HUES48 (cell line): ENCODE measurements at regions not wholly inside any gene's neighbourhood (a gene's known extent, or its start where the extent isn't known, plus 50 kb on each side); places are given as distances from the start of the nearest gene placed in this dataset.
"Not testable (repeated sequence)": the region's sequence is repeated elsewhere in the genome, so short reads cannot be mapped to it uniquely, and the experiment has no call there.

Source experiments
- H3K27ac ChIP-seq: one replicate; pipeline ENCODE4 v1.7.0; 2013; ENCODE audit warnings: low read depth, low read length, inconsistent platforms
- H3K27me3 ChIP-seq: 2 replicates; pipeline ENCODE4 v1.6.1; 2013; ENCODE audit warnings: mild to moderate bottlenecking, low read length; ENCODE audit not compliant: control insufficient read depth, insufficient read depth
- H3K36me3 ChIP-seq: 2 replicates; pipeline ENCODE4 v1.6.1; 2013; ENCODE audit warnings: low read length; ENCODE audit not compliant: control insufficient read depth, insufficient read depth
- H3K4me1 ChIP-seq: 2 replicates; pipeline ENCODE4 v1.6.1; 2013; ENCODE audit warnings: mild to moderate bottlenecking, low read length; ENCODE audit not compliant: control insufficient read depth, insufficient read depth
- H3K4me3 ChIP-seq: 2 replicates; pipeline ENCODE4 v1.5.1; 2013; ENCODE audit warnings: mild to moderate bottlenecking, low read depth, low read length
- H3K9ac ChIP-seq: 2 replicates; pipeline ENCODE4 v1.6.1; 2013; ENCODE audit warnings: mild to moderate bottlenecking, low read depth, low read length, moderate library complexity
- H3K9me3 ChIP-seq: 2 replicates; pipeline ENCODE4 v1.6.1; 2013; ENCODE audit warnings: low read length; ENCODE audit not compliant: control insufficient read depth, insufficient read depth

DNA sequence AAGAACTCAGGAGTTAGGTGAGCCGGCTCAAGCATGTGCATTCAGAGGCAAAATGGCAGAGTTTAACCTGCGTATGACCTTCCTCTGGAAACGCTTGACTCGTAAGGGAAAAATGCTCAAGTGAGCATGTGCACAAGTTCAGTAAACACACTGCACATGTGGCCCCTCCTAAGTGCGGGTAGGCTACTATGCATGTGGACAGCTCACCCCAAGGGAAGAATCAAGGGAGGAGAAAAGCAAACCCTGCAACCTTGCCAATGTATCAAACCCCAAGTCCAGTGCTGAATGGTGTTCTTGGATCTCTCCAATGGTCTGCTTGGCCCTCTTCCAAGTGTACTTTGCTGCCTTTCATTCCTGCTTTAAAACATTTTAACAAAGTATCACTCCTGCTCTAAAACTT, 407.1 kb downstream of the ADAM29 start:
- Histone ChIP-seq H3K27ac (no peak overlapping the region), H3K36me3 (no peaks in the 10 kb centered on the region), H3K9ac (no peak overlapping the region)

DNA sequence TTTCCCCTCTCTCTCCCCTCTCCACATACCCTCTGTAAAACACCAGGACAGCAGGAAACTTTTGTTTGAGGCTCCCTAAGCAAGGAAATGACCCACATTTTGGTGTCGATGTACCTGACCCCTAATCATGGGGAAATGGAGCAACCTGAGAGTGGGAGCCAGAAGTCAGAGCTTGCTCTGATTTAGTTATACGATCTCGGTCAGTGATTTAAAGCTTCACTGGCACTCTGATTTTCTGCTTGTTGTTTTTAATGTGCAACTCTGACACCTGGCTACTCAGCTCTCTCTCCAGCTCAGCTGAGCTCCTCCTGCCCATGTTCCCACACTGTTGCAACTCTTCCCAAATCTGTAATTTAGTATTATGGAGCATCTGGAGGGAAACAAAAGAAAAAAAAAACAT, 408.6 kb downstream of the ADAM29 start:
- H3K27me3 ChIP-seq, result no peaks in the 10 kb centered on the region
- H3K36me3 ChIP-seq, result no peaks in the 10 kb centered on the region
- no peaks in the 10 kb centered on the region for H3K4me1 ChIP-seq
- no peaks in the 10 kb centered on the region for H3K9me3 ChIP-seq
- H3K4me3 ChIP-seq, result no peak overlapping the region
- H3K27ac ChIP-seq, result no peak overlapping the region
- no peak overlapping the region for H3K9ac ChIP-seq

More for the DNA sequence above, 407.1 kb downstream of the ADAM29 start:
- Histone ChIP-seq H3K4me3 (no peak overlapping the region), H3K27me3 (no peaks in the 10 kb centered on the region), H3K9me3 (no peaks in the 10 kb centered on the region), H3K4me1 (no peaks in the 10 kb centered on the region)

DNA sequence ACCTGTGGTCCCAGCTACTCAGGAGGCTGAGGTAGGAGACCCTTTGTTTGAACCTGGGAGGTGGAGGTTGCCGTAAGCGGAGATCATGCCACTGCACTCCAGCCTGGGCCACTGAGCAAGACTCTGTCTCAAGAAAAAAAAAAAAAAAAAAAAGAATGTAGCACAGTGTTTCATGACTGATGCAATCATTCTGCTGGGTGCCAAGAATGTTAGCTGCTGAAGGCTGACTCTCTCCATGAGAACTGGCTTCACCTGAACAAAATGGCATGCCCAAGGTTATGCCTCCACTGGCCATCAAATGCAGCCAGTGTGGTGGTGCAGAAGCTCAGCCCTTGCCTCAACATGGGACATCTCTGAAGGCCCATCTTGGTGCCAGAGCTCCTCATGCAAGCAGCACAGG, 412.1 kb downstream of the ADAM29 start:
- no peaks in the 10 kb centered on the region for H3K27me3 ChIP-seq
- no peaks in the 10 kb centered on the region for H3K4me1 ChIP-seq
- H3K4me3 ChIP-seq, result no peak overlapping the region
- no peak overlapping the region for H3K27ac ChIP-seq
- no peaks in the 10 kb centered on the region for H3K36me3 ChIP-seq
- no peak overlapping the region for H3K9ac ChIP-seq
- H3K9me3 ChIP-seq, result no peaks in the 10 kb centered on the region

DNA sequence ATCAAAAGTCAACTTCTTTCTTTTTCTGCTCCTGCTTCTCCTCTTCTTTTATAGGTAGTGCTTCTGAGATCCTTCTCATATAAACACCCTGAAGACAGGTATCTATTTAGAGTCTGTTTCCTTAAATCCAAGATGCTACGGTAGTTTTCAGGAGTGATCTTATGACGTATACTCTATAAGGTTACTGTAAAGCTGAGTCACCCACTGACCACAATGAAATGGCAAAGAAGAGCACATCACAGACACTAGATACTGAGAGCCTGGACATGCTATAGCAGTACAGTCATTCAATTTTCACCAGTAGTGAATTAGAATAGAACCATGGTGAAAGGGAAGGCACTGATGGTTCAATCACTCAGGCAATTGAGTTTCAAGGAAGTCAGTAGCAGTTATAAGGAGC, 412.5 kb downstream of the ADAM29 start:
- H3K27ac ChIP-seq, result no peak overlapping the region
- no peaks in the 10 kb centered on the region for H3K36me3 ChIP-seq
- no peaks in the 10 kb centered on the region for H3K4me1 ChIP-seq
- H3K27me3 ChIP-seq, result no peaks in the 10 kb centered on the region
- no peaks in the 10 kb centered on the region for H3K9me3 ChIP-seq
- no peak overlapping the region for H3K9ac ChIP-seq
- no peak overlapping the region for H3K4me3 ChIP-seq

DNA sequence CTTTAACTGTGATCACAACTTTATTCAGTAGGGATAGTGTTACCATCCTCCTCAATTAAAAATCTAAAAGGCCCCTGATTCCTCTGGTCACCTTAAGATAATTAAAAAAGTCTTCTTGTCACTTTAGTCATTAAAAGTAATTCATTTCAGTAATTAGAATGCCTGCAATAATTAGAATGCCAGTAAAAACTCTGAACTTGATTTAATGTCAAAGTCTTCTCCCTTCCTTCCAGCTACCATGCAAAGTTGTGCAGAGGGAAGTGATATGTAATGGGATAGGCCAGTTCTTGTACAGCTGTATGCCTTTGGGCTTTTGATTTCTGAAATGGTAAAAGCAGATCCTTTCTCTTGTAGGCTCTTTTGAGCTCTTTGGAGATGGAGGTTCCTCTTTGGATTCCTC, 417.2 kb downstream of the ADAM29 start:
- H3K27ac ChIP-seq, result no peak overlapping the region

DNA sequence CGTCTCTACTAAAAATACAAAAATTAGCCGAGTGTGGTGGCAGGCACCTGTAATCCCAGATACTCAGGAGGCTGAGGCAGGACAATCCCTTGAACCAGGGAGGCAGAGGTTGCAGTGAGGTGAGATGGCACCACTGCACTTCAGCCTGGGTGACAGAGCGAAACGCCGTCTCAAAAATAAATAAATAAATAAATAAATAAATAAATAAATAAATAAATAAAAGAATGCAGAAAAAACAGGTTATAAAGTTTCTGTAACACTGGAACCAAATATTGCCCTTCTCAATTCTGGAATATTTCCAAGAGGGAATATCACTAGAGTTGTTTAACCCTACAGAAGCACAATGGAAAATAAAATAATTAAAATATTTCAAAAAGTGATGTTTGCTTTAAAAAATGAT, 418.4 kb downstream of the ADAM29 start:
- not testable (repeated sequence) for H3K27me3 ChIP-seq, H3K4me1 ChIP-seq, H3K9ac ChIP-seq, H3K9me3 ChIP-seq, H3K36me3 ChIP-seq, H3K4me3 ChIP-seq, H3K27ac ChIP-seq

More for the DNA sequence above, 417.2 kb downstream of the ADAM29 start:
- no peaks in the 10 kb centered on the region for H3K9me3 ChIP-seq
- H3K4me3 ChIP-seq, result no peak overlapping the region
- no peaks in the 10 kb centered on the region for H3K27me3 ChIP-seq
- H3K36me3 ChIP-seq, result no peaks in the 10 kb centered on the region
- no peak overlapping the region for H3K9ac ChIP-seq
- no peaks in the 10 kb centered on the region for H3K4me1 ChIP-seq

DNA sequence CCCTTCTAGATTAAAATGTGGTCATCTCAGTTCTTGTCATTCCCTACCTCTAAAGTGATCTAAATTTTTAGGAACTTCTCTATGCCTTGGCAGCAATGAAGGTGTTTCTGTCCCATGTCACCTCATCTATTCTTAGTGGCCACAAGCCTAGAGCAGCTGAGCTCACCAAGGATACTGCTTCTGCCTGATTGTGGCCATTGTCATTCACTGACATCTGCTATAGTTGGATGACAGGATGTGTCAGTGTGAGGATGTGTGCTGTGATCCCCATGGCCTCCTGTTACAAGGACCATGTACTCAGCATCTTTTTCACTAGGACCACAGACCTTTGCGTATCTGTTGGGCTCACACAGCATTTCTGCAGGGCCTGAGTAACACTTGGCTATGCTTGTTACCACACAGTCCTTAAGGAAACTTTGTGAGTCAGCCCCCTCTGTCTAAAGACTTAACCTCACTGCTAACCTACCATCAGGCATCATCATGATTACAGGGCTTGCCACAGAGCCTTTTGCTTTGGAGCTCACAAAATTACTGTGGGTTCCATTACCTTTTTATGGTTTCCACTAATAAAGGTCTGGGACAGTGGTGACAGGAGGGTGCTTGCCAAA, 421.0 kb downstream of the ADAM29 start:
- Histone ChIP-seq H3K27ac (no peak overlapping the region), H3K27me3 (no peaks in the 10 kb centered on the region), H3K9ac (no peak overlapping the region), H3K4me1 (no peaks in the 10 kb centered on the region), H3K4me3 (no peak overlapping the region), H3K9me3 (no peaks in the 10 kb centered on the region), H3K36me3 (no peaks in the 10 kb centered on the region)

DNA sequence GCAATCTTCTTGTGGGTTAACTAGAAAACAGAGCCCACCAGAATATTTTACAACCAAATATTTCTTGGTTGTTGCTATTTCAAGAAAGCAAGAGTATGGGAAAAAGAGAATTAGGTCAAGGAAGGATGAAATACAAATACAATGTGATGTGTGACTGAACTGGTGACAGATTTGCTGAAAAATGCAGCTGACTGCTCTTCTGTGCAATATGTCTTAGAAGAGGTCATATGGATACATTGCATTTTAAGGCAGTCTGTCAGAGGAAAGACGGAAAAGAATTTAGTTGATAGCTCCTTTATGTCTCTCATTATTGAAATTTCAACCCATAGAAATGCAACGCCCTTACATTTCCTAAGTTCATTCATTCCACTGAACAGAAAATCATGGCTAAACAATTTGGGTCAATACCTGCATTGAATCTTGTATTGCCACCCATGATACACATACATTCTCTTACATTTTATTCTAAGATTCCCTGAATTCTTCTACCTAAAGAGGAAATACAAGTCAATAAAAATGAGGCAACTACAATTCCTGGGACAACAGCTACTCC, 423.1 kb downstream of the ADAM29 start:
- Histone ChIP-seq H3K9ac (no peak overlapping the region), H3K4me1 (no peaks in the 10 kb centered on the region), H3K4me3 (no peak overlapping the region), H3K36me3 (no peaks in the 10 kb centered on the region), H3K9me3 (no peaks in the 10 kb centered on the region), H3K27me3 (no peaks in the 10 kb centered on the region), H3K27ac (no peak overlapping the region)

DNA sequence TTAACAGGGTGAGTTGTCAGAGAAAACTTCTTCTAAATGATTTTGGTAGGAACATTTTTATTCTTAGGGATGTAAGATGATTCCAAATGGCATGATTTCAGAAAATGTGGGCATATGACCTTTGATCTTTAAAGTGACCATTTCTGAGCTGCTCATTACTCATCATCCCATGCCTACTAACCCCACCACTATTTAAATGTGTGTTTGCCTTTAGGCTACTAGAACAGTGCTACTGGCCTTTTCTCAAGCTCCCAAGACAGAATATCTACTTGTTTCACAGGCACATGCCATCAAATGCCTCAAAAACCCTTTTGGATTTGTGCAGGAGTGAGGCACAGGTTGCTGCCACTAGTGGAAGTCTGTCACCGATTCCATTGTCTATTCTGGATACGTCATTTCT, 428.2 kb downstream of the ADAM29 start:
- H3K4me1 ChIP-seq, result no peaks in the 10 kb centered on the region
- H3K9ac ChIP-seq, result no peak overlapping the region
- no peaks in the 10 kb centered on the region for H3K27me3 ChIP-seq
- no peaks in the 10 kb centered on the region for H3K9me3 ChIP-seq
- H3K36me3 ChIP-seq, result no peaks in the 10 kb centered on the region
- no peak overlapping the region for H3K4me3 ChIP-seq
- no peak overlapping the region for H3K27ac ChIP-seq

DNA sequence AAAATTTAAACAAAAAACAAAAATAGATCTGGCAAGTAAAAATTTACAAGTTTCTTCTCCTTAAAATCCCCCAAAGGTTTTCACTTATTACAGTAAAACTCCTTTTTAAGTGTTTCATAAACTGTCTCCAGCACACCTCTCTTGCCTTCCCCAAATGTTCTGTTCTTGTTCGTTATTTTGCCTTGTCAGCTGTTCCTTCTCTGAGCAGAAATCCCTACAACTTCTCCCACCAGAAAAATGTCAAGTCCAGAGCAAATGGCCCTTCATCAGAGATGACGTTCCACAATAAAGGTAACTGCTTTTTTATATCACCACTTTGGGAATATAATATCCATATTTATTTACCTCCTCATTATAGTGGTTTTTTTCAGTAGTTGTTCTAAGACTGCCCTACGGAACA, 432.1 kb downstream of the ADAM29 start:
- Histone ChIP-seq H3K36me3 (no peaks in the 10 kb centered on the region), H3K27ac (no peak overlapping the region), H3K4me1 (no peaks in the 10 kb centered on the region), H3K9ac (no peak overlapping the region), H3K4me3 (no peak overlapping the region), H3K27me3 (no peaks in the 10 kb centered on the region), H3K9me3 (no peaks in the 10 kb centered on the region)

DNA sequence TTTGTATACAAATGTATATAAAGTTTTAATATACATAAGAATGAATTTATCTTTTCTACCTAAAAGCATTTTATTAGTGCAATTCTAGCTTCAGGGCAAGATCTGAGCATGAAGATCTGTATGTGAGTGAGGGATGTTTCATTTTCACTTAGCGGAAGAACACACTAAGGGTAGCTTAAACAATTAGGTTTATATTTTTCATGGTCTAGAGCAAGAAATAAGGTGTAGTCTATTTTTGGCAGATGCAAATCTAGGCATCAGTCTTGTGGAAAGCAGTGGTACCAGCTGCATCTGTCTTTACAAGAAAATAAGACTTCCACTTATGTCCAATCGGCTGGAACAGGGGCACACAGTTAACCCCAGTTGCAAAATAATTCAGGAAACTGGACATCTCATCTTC, 433.3 kb downstream of the ADAM29 start:
- H3K4me1 ChIP-seq, result no peaks in the 10 kb centered on the region
- no peaks in the 10 kb centered on the region for H3K9me3 ChIP-seq
- no peaks in the 10 kb centered on the region for H3K27me3 ChIP-seq
- H3K4me3 ChIP-seq, result no peak overlapping the region
- no peaks in the 10 kb centered on the region for H3K36me3 ChIP-seq
- H3K9ac ChIP-seq, result no peak overlapping the region
- H3K27ac ChIP-seq, result no peak overlapping the region
